Right ventricle myocardium inferior (tissue), 1 donor: ENCODE measurements at regions not wholly inside any gene's neighbourhood (a gene's known extent, or its start where the extent isn't known, plus 50 kb on each side); places are given as distances from the start of the nearest gene placed in this dataset.

Experiments
- ATAC-seq: fragments of 200-7000 bp; cut with Tn5 transposase; one replicate; pipeline ENCODE4 v1.9.1; 2020; ENCODE audit warnings: mild to moderate bottlenecking, moderate library complexity
- DNase-seq: peaks from one replicate; pipeline ENCODE4 v3.0.0; 2021; ENCODE audit errors: missing footprints
- intact Hi-C: fragments of 100-400 bp; cut with DNase I; formaldehyde crosslinking; loops from one replicate; pipeline ENCODE4 v1.11.0; 2022
- donor health status: DM: no; HTN: yes; CAD: no; lungs with severe emphysema.

- intact Hi-C loops, result no loop called here
- ATAC-seq (no peak), DNase-seq (no peak)
Measured at GRCh38 chr16:49015225-49015592, 266.4 kb downstream of the CBLN1 start.

- DNase-seq (no peak), ATAC-seq (no peak)
- intact Hi-C loops, result no loop called here
Measured at GRCh38 chr16:49014277-49015224, 267.1 kb downstream of the CBLN1 start.

DNA sequence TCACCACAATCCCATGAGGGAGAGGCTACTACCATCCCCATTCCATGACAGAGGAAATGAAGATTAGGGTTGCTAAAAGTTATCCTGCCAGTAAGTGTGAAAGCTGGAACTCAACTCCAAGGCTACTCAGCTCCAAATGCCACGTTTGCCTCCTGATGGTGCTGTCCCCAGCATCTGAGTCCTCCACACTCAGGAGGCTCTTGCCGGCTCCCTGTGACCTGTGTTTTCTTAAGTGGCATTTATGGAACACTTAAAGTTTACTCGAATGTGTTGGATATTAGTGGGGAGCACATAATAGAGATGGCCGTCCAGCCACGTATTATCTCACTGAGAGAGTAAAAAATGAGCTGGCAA is 267.9 kb downstream of the CBLN1 start:
- intact Hi-C loops, result no loop called here
- no peak for ATAC-seq
- DNase-seq, result no peak

DNA sequence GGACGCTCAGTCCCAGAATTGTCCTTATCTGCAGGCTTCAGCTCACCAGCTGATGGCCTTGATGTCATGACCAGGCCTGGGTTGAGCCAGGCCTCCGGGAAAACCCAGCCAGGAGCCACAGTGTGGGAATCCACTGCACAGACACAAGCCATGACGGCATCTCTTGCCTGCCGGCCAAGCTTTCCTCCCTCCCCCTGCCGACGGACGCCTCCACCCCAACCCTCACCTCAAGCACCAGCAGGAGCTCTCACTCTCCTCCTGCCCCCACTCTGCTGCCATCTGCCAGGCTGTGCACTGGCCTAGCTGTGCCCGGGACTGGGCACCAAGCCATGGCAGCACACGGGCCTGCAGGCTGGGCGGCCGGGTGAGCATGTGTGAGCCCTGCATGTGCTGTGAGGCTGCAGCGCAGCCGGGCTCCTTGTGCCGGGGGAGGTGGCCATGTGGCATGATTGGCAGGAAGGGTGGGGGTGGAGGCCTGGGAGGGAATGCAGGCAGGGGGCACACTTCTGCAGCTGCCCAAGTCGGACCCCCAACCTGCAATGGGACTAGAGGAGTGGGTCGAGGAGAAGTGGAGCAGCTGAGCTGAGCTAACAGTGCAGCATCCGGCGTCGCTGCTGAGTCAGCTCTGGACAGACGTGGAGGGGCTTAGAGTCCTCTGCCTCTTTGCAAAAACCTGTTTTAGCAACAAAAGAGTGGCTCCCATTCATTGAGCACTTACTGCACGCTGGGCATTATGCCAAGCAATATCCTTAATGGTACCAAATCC is 268.5 kb downstream of the CBLN1 start:
- ATAC-seq (peak; percentile 80), DNase-seq (no peak)
- intact Hi-C loops, result no loop called here

GRCh38 chr16:49011901-49012300 is 269.7 kb downstream of the CBLN1 start:
- DNase-seq (no peak), ATAC-seq (no peak)
- intact Hi-C loops, result no loop called here

DNA sequence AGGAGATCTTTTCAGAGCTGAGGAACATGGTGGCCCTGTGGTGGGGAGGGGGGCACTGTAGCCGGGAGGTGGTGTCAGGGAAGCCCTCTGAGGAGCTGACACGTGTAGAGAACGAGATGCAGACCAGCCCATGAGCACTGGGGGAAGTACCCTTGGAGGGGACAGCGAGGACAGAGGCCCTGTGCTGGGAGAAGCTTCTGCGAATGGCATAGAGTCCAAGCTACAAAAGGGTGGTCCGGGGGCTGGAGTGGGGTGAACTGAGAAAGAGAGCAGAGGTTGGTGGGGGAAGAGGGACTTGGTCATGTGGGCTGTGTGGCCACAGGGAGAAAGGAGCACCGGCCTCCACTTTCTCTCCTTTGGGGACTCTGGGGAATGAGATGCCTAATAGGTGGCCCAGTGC is 270.8 kb downstream of the CBLN1 start:
- intact Hi-C loops, result no loop called here
- no peak for DNase-seq
- ATAC-seq, result no peak

DNA sequence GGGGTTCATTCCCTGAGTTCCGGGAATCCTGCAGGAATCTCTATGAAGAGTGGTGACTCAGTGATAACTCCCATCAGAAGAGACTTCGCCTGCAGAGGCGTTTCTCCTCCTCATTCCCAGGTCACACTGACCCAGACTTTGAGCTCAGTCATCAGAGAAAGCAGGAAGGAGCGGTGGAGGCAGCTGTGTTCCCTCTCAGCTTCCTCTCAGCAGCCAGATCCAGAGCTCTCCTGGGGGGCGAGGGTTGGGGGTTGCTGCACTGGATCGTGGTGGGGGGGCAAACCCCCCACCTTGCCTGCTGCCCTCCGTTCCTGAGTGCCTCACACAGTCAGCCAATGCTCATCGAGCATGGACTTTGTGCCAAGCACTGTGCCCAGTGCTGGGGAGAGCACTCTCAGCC is 271.2 kb downstream of the CBLN1 start:
- intact Hi-C loops, result no loop called here
- DNase-seq (no peak), ATAC-seq (peak; percentile 12)

DNA sequence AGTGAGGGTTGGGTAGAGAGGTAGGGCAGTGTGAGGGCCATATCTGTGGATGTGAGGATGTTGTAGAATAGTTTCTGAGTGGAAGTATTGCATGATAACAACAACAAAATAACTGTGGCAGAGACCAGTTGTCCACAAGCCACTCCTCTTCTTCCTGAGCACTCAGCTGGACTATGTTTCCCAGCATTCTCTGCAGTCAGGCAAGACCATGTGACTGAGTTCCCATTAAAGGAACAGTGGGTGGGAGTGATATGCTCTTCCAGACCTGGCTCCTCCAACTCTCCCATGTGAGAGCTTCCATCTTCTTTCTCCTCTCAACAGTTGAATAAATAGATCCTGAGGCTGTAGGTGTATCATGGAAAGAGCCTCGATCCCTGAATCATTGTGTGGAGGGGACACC is 272.4 kb downstream of the CBLN1 start:
- intact Hi-C loops, result no loop called here
- ATAC-seq (no peak), DNase-seq (no peak)

- intact Hi-C loops, result no loop called here
- ATAC-seq (no peak), DNase-seq (no peak)
Measured at GRCh38 chr16:49003992-49004391, 277.6 kb downstream of the CBLN1 start.

DNA sequence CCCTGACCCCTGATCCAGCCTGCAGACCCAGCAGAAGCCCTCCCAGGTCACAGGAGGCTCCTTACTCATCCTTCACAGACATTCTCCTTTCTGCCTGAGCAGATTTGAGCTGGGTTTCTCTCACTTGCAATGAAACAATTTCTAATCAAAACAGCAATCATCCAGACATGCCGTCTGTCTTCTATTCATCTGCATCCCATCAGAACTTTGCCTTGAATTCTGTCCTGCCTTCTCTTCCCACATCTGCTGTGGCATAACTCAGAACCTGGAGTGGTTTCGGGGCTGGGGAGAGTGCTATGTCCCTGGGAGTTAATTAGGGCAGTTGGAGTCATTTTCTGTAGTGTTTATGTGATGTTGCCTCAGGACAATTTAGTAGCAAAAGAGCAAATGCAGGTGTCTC is 278.6 kb downstream of the CBLN1 start:
- intact Hi-C loops, result no loop called here
- DNase-seq (no peak), ATAC-seq (no peak)

GRCh38 chr16:49000594-49000993 is 281.0 kb downstream of the CBLN1 start:
- intact Hi-C loops, result no loop called here
- no peak for ATAC-seq
- no peak for DNase-seq

- intact Hi-C loops, result no loop called here
- DNase-seq (no peak), ATAC-seq (no peak)
Measured at GRCh38 chr16:48999508-48999907, 282.1 kb downstream of the CBLN1 start.

GRCh38 chr16:48999044-48999443 is 282.6 kb downstream of the CBLN1 start:
- ATAC-seq, result no peak
- intact Hi-C loops, result no loop called here
- no peak for DNase-seq

DNA sequence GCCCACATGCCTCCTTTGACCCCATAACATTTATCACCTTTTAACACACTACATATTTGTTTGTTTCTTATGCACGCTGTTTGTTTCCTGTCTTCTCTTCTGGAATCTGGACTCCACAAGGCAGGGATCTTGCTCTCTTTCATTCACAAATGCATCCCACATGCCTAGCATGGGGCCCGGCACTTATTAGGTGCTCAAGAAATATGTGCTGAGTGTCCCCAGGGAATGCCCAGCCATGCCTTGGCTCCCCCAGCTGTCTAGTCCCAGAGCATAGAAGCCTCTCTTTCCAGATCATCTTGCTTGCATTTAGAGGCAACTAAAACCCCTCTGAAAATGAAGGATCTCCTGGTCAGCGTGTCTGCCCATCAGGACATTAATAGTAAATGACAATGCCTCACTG is 283.7 kb downstream of the CBLN1 start:
- ATAC-seq (no peak), DNase-seq (no peak)
- intact Hi-C loops, result no loop called here

DNA sequence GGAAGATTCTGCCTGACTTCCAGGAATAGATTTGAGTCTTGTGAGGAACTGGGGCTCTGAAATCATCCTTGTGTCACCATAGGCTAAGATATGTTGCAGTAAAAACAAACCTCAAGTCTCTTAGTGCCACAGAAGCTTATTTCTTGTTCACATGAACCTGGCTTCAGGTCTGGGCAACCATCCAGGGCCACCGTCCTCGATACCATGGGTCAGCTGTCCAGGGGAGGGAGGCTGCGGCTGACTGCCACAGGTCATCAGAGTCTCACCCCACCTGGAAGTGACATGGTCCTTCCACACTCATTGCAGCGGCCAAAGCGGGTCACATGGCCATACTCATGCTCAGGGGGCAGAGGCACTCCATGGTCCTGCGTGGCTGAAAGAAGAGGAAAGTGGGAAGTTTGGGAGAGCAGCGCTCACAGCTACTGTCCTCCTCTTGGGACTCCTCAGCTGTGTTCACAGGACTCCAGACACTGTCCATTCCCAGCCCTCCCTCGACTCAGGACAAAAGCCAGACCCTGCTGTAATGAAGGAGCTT is 284.5 kb downstream of the CBLN1 start:
- intact Hi-C loops, result no loop called here
- DNase-seq (no peak), ATAC-seq (no peak)

DNA sequence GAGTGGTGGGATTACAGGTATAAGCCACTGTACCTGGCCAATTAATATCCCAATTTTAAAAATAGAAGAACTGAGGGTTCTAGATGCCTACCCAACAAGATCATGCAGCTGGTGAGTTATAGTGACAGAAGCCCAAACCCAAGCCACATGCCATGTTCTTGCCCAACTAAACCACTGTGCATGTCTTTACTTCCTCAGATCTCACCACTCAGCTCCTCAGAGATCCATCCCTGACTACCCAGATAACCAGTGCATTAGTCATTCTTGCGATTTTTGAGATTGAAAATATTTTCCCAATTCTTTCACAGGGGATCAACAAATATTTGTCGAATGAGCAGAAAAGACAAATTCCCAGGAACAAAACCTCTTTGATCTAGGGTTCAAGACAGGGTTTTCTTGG is 303.1 kb downstream of the CBLN1 start:
- ATAC-seq, result no peak
- intact Hi-C loops, result no loop called here
- DNase-seq, result no peak

- DNase-seq, result no peak
- intact Hi-C loops, result no loop called here
- ATAC-seq, result no peak
Measured at GRCh38 chr16:48972236-48972635, 309.4 kb downstream of the CBLN1 start.

GRCh38 chr16:48971571-48972077 is 310.0 kb downstream of the CBLN1 start:
- intact Hi-C loops, result no loop called here
- DNase-seq (no peak), ATAC-seq (no peak)

- DNase-seq (no peak), ATAC-seq (no peak)
- intact Hi-C loops, result no loop called here
Measured at GRCh38 chr16:48970216-48970615, 311.4 kb downstream of the CBLN1 start.

GRCh38 chr16:48969611-48970010 is 312.0 kb downstream of the CBLN1 start:
- intact Hi-C loops, result no loop called here
- DNase-seq (no peak), ATAC-seq (no peak)
